ENCODE measurements at regions not wholly inside any gene's neighbourhood (a gene's known extent, or its start where the extent isn't known, plus 50 kb on each side); places are given as distances from the start of the nearest gene placed in this dataset.

DNA sequence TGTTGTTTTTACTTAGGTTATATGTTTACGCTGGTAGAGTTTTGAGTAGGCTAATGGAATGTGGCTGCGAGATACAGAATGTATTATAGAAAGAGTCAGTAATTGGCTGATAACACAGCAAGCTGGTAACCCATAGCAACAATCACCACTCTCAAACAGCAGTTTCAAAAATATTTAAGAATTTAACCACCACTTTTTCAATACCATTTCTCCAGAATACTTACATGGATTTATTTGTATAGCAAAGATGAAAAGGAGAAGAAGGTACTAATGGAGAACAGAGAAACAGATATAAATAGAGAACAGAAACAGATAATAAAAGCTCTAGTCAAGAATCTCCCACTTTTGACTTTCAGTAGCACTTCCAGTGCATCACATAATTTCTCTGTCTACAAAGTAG is 188.3 kb upstream of the SLC39A10 start:
- H3K9me3 ChIP-seq (ENCODE audit: control insufficient read depth, insufficient read depth, low read length) = no peaks in the 10 kb centered on the region

DNA sequence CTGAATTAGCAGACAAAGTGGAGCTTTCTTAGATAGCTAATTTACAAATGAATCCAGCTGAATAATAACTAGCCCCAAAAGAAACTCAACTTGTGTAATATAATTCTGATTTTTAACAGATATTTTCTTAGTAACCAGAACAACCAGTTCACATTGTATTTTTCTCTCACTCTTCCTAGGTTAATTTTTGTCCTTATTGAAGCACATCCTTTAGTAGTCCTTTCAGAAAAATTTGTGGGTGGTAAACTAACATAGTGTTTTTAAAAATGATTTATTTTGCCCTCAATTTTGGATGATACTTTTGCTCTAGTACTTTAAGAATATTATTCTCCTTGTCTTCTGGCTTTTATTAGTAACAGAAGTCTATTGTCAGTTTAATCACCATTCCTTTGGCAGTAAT is 190.6 kb upstream of the SLC39A10 start:
- Histone ChIP-seq H3K9me3 (ENCODE audit: control insufficient read depth, insufficient read depth, low read length) (no peaks in the 10 kb centered on the region), H3K36me3 (ENCODE audit: control insufficient read depth, insufficient read depth, low read length) (no peaks in the 10 kb centered on the region), H3K27ac (ENCODE audit: low read length) (no peak overlapping the region), H3K4me3 (ENCODE audit: low read length) (no peak overlapping the region), H3K27me3 (ENCODE audit: control insufficient read depth, insufficient read depth, low read length) (no peaks in the 10 kb centered on the region), H3K4me1 (ENCODE audit: control insufficient read depth, insufficient read depth, low read length) (no peaks in the 10 kb centered on the region)
- DNase-seq (ENCODE audit: low read depth, low spot score) = no peak

More for the DNA sequence above, 188.3 kb upstream of the SLC39A10 start:
- no peak for DNase-seq (ENCODE audit: low read depth, low spot score)
- Histone ChIP-seq H3K36me3 (ENCODE audit: control insufficient read depth, insufficient read depth, low read length) (no peaks in the 10 kb centered on the region), H3K27me3 (ENCODE audit: control insufficient read depth, insufficient read depth, low read length) (no peaks in the 10 kb centered on the region), H3K4me1 (ENCODE audit: control insufficient read depth, insufficient read depth, low read length) (no peaks in the 10 kb centered on the region), H3K27ac (ENCODE audit: low read length) (no peak overlapping the region), H3K4me3 (ENCODE audit: low read length) (no peak overlapping the region)
- no CpG with 5 or more reads among the region's 2 CpGs for WGBS (ENCODE audit: insufficient coverage, insufficient read length)

DNA sequence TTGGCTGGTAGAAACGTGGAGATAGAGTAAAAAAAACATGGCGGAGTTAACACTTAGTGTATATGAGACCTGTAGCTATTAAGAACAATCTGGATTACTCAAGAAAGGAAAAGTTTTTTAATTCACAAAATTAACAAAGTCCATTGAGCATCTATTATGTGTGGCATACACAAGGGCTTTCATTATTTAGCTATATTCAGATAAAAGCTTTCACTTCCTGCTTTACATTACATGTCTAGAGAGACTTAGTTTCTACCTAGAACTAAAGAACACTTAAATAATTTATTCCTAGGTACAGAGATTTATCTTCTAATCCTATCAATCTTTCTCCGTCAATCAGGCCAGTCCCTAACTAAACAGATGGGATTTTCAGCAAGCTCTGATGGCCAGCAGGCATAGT is 196.0 kb upstream of the SLC39A10 start:
- Histone ChIP-seq H3K4me1 (ENCODE audit: control insufficient read depth, insufficient read depth, low read length) (no peaks in the 10 kb centered on the region), H3K9me3 (ENCODE audit: control insufficient read depth, insufficient read depth, low read length) (no peaks in the 10 kb centered on the region), H3K36me3 (ENCODE audit: control insufficient read depth, insufficient read depth, low read length) (no peaks in the 10 kb centered on the region), H3K27me3 (ENCODE audit: control insufficient read depth, insufficient read depth, low read length) (no peaks in the 10 kb centered on the region), H3K4me3 (ENCODE audit: low read length) (no peak overlapping the region), H3K27ac (ENCODE audit: low read length) (no peak overlapping the region)
- no CpG with 5 or more reads among the region's 3 CpGs for WGBS (ENCODE audit: insufficient coverage, insufficient read length)
- DNase-seq (ENCODE audit: low read depth, low spot score) = no peak

DNA sequence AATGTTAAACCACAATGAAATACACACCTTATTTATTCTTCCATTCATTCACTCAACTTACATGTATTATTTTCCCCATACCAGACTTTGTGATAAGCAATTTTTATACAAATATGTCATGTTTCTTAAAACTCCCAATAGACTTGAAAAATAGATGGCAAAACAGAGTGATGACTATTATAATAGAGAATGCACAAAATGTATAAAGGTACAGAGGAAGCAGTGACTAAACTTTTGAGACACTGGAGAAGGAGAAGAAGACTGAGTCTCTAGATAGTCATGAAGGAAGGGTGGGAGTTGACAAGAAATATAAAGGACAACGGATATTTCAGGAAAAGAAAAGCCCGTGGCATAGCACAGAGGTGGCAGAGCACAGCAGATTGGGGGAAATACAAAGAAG is 198.1 kb upstream of the SLC39A10 start:
- H3K27ac ChIP-seq (ENCODE audit: low read length) = no peak overlapping the region
- H3K4me1 ChIP-seq (ENCODE audit: control insufficient read depth, insufficient read depth, low read length) = no peaks in the 10 kb centered on the region
- H3K9me3 ChIP-seq (ENCODE audit: control insufficient read depth, insufficient read depth, low read length) = no peaks in the 10 kb centered on the region
- DNase-seq (ENCODE audit: low read depth, low spot score) = no peak
- H3K4me3 ChIP-seq (ENCODE audit: low read length) = no peak overlapping the region
- H3K27me3 ChIP-seq (ENCODE audit: control insufficient read depth, insufficient read depth, low read length) = no peaks in the 10 kb centered on the region
- WGBS (ENCODE audit: insufficient coverage, insufficient read length) = no CpG with 5 or more reads among the region's 2 CpGs
- no peaks in the 10 kb centered on the region for H3K36me3 ChIP-seq (ENCODE audit: control insufficient read depth, insufficient read depth, low read length)

DNA sequence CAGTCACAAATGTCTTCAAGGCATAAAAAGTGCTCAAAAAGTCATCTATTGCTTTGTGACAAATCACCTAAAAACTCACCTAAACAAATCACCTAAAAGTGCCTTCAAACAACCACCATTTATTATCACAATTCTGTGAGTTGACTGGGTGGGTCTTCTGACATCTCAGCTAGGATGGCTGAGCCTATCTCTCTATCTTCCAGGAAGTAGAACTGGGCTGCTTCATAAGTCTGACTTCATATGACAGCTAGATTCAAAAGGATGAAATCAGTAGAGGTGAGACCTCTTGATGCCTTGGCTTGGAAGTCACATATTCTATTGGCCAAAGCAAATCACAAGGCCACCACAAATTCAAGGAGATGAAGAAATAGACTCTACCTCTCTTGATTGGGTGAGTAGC is 199.2 kb upstream of the SLC39A10 start:
- Histone ChIP-seq H3K36me3 (ENCODE audit: control insufficient read depth, insufficient read depth, low read length) (no peaks in the 10 kb centered on the region), H3K9me3 (ENCODE audit: control insufficient read depth, insufficient read depth, low read length) (no peaks in the 10 kb centered on the region), H3K27me3 (ENCODE audit: control insufficient read depth, insufficient read depth, low read length) (no peaks in the 10 kb centered on the region), H3K4me3 (ENCODE audit: low read length) (no peak overlapping the region), H3K4me1 (ENCODE audit: control insufficient read depth, insufficient read depth, low read length) (no peaks in the 10 kb centered on the region), H3K27ac (ENCODE audit: low read length) (no peak overlapping the region)
- no peak for DNase-seq (ENCODE audit: low read depth, low spot score)

DNA sequence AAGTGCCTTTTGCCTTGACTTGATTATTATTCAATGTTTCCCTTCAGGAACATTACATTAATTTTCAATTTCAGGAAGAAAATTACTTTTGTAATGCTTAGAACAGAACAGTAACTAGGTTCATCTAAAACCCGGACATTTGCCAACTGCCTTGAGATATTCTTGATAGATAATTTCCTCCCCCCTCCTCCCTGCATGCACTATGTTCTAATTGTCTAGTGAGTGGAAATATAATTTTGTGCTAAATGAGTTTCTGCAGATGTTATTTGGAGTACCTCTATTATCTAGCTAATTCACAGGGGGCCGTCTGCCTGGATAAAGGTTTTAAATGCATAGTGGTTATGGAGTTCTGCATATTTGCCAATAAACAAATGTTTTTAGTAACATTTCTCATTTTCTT is 200.3 kb upstream of the SLC39A10 start:
- Histone ChIP-seq H3K27me3 (ENCODE audit: control insufficient read depth, insufficient read depth, low read length) (no peaks in the 10 kb centered on the region), H3K4me3 (ENCODE audit: low read length) (no peak overlapping the region), H3K9me3 (ENCODE audit: control insufficient read depth, insufficient read depth, low read length) (no peaks in the 10 kb centered on the region), H3K36me3 (ENCODE audit: control insufficient read depth, insufficient read depth, low read length) (no peaks in the 10 kb centered on the region), H3K27ac (ENCODE audit: low read length) (no peak overlapping the region), H3K4me1 (ENCODE audit: control insufficient read depth, insufficient read depth, low read length) (no peaks in the 10 kb centered on the region)
- no CpG with 5 or more reads among the region's 2 CpGs for WGBS (ENCODE audit: insufficient coverage, insufficient read length)
- DNase-seq (ENCODE audit: low read depth, low spot score) = no peak

DNA sequence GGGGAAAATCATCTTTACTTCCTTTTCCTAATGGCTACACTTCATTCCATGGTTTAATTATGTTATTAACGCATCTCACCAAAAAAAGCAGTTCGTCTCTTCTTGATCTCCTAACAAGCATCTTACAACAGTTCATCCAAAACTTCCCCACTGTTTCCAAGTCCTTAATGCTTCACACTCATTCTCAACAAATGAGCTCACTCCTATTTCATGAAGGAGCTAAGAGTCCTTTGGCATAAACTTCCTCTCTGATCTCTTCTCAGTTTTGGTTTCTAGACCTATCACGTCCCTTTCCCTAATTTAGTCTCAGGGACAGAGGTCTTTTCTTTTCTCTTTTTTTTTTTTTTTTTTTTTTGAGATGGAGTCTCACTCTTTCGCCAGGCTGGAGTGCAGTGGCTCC is 205.9 kb upstream of the SLC39A10 start:
- Histone ChIP-seq H3K27me3 (ENCODE audit: control insufficient read depth, insufficient read depth, low read length) (no peaks in the 10 kb centered on the region), H3K9me3 (ENCODE audit: control insufficient read depth, insufficient read depth, low read length) (no peaks in the 10 kb centered on the region), H3K4me3 (ENCODE audit: low read length) (no peak overlapping the region), H3K27ac (ENCODE audit: low read length) (no peak overlapping the region), H3K4me1 (ENCODE audit: control insufficient read depth, insufficient read depth, low read length) (no peaks in the 10 kb centered on the region), H3K36me3 (ENCODE audit: control insufficient read depth, insufficient read depth, low read length) (no peaks in the 10 kb centered on the region)
- no peak for DNase-seq (ENCODE audit: low read depth, low spot score)
- no CpG with 5 or more reads among the region's 4 CpGs for WGBS (ENCODE audit: insufficient coverage, insufficient read length)

DNA sequence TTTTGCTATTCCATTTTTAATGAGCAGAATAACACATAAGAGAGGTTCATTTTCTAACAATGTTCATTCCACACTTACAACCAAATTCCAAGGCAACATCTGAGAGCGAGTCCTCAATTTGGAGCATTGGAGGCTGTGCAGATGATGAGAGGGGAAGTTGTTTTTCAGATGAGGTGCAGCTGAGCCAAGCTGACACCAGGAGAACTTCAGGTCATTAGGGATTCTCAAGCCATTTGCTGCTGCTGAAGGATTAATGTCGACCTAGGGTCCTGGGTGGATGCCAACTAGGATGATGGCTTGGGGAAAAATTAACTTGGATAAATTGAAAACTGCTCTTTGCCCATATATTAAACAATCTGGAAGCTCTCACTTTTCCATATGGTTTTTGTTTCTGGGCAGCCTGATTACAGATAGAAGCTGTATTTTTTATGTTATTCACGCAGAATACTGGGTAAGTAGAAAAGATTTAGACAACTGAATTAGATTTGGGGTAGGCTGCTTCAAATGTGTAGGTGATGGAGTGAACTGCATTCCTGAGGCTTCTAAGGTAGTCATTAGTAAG is 206.4 kb upstream of the SLC39A10 start:
- Histone ChIP-seq H3K27me3 (ENCODE audit: control insufficient read depth, insufficient read depth, low read length) (no peaks in the 10 kb centered on the region), H3K4me1 (ENCODE audit: control insufficient read depth, insufficient read depth, low read length) (no peaks in the 10 kb centered on the region), H3K4me3 (ENCODE audit: low read length) (no peak overlapping the region), H3K27ac (ENCODE audit: low read length) (no peak overlapping the region), H3K36me3 (ENCODE audit: control insufficient read depth, insufficient read depth, low read length) (no peaks in the 10 kb centered on the region), H3K9me3 (ENCODE audit: control insufficient read depth, insufficient read depth, low read length) (no peaks in the 10 kb centered on the region)
- no peak for DNase-seq (ENCODE audit: low read depth, low spot score)
- no CpG with 5 or more reads among the region's 3 CpGs for WGBS (ENCODE audit: insufficient coverage, insufficient read length)

DNA sequence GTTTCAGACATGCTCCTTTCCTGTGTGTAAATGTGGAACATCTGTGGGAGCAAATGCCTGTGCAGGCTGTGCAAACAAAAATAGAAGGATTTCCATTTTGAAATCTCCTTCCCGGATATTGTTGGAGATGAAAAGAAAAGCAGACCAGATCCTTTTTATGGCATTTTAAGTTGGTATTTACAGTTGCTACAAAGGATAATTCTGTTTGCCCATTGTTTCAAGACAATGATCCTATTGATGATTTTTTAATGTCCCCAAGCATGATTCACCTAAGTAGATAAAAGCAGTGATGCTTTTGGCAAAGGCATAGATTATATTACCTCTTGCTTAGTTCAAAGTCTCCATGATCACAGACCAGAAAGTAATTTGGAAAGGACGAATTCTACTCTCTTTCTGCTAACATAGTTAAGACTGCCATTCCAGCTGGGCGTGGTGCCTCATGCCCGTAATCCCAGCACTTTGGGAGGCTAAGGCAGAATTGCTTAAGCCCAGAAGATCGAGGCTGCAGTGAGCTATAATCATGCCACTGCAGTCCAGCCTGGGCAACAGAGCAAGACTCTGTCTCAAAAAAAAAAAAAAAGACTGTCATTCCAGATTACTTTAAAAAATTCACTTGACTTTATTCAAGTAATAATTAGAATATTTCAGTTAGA is 209.6 kb upstream of the SLC39A10 start:
- DNase-seq (ENCODE audit: low read depth, low spot score) = no peak
- Histone ChIP-seq H3K36me3 (ENCODE audit: control insufficient read depth, insufficient read depth, low read length) (no peaks in the 10 kb centered on the region), H3K4me1 (ENCODE audit: control insufficient read depth, insufficient read depth, low read length) (no peaks in the 10 kb centered on the region), H3K27ac (ENCODE audit: low read length) (no peak overlapping the region), H3K27me3 (ENCODE audit: control insufficient read depth, insufficient read depth, low read length) (no peaks in the 10 kb centered on the region), H3K9me3 (ENCODE audit: control insufficient read depth, insufficient read depth, low read length) (no peaks in the 10 kb centered on the region), H3K4me3 (ENCODE audit: low read length) (no peak overlapping the region)
- WGBS (ENCODE audit: insufficient coverage, insufficient read length) = no CpG with 5 or more reads among the region's 5 CpGs

DNA sequence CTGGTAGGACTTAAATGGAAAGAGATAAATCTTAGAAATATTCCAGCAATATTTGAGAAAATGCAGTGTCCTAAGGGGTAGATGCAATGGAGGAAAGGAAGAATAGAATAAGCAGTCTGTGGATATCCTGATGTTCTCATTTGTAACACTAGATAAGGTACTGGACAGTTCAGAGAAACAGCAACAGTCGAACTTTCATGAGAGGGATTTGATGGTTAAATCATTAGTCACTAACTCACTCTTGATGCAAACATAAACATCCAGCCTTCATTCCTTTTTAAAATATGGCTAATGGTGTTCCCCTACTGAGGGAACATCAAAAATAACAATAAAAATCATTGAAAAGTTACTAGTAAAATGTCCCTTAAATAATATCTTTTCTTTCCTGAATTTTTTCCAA is 211.4 kb upstream of the SLC39A10 start:
- no CpG with 5 or more reads among the region's 1 CpG for WGBS (ENCODE audit: insufficient coverage, insufficient read length)
- DNase-seq (ENCODE audit: low read depth, low spot score) = no peak
- Histone ChIP-seq H3K27ac (ENCODE audit: low read length) (no peak overlapping the region), H3K4me1 (ENCODE audit: control insufficient read depth, insufficient read depth, low read length) (no peaks in the 10 kb centered on the region), H3K4me3 (ENCODE audit: low read length) (no peak overlapping the region), H3K36me3 (ENCODE audit: control insufficient read depth, insufficient read depth, low read length) (no peaks in the 10 kb centered on the region), H3K27me3 (ENCODE audit: control insufficient read depth, insufficient read depth, low read length) (no peaks in the 10 kb centered on the region), H3K9me3 (ENCODE audit: control insufficient read depth, insufficient read depth, low read length) (no peaks in the 10 kb centered on the region)

DNA sequence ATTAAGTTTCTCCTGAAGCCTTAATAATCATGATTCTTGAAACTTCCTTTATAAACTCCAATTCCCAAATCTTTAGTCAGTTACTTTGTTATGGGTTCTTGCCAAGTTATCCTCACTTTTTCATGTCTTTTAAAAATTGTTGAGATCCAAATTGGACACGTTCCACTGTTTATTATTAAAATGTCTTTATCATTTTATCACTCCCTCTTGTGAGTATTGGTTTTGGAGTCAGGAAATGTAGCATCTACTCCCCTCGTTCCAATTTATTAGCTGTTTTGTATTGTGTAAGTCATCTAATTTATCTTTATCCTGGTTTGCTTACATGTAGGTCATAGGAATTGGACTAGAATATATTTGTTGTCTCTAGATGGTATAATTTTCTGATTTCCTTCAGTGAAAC is 213.1 kb upstream of the SLC39A10 start:
- Histone ChIP-seq H3K27ac (ENCODE audit: low read length) (no peak overlapping the region), H3K4me1 (ENCODE audit: control insufficient read depth, insufficient read depth, low read length) (no peaks in the 10 kb centered on the region), H3K9me3 (ENCODE audit: control insufficient read depth, insufficient read depth, low read length) (no peaks in the 10 kb centered on the region), H3K27me3 (ENCODE audit: control insufficient read depth, insufficient read depth, low read length) (no peaks in the 10 kb centered on the region), H3K36me3 (ENCODE audit: control insufficient read depth, insufficient read depth, low read length) (no peaks in the 10 kb centered on the region), H3K4me3 (ENCODE audit: low read length) (no peak overlapping the region)
- no CpG with 5 or more reads among the region's 2 CpGs for WGBS (ENCODE audit: insufficient coverage, insufficient read length)
- DNase-seq (ENCODE audit: low read depth, low spot score) = no peak

All from iPS DF 6.9 (cell line).